Natural killer cell (primary cell): ENCODE measurements at regions not wholly inside any gene's neighbourhood (a gene's known extent, or its start where the extent isn't known, plus 50 kb on each side); places are given as distances from the start of the nearest gene placed in this dataset.

Source experiments
- ATAC-seq, 3 donors: fragments of 150-1000 bp in 2 of 3; fragments of 200-7000 bp in 1 of 3; cut with Tn5 transposase; 1 replicate in 1 of 3; 2 replicates in 2 of 3; pipeline ENCODE4 v1.10.0; 2021; ENCODE audit warnings: mild to moderate bottlenecking in 2 of 3, moderate library complexity in 2 of 3
- DNase-seq, 2 donors: peaks; one replicate each; pipeline versions ENCODE4 v3.0.0 to v3.0.0-alpha.2; 2013 to 2021; ENCODE audit warnings: mixed read lengths in 1 of 2
- H3K27ac ChIP-seq: one replicate; pipeline ENCODE4 v1.5.1; 2013; ENCODE audit warnings: mild to moderate bottlenecking, low read length
- H3K27me3 ChIP-seq: one replicate; pipeline ENCODE4 v1.6.1; 2013; ENCODE audit warnings: low read length; ENCODE audit not compliant: control insufficient read depth, insufficient read depth
- H3K36me3 ChIP-seq: one replicate; pipeline ENCODE4 v1.6.1; 2013; ENCODE audit warnings: low read length; ENCODE audit not compliant: control insufficient read depth, insufficient read depth
- H3K4me1 ChIP-seq: one replicate; pipeline ENCODE4 v1.6.1; 2013; ENCODE audit warnings: low read length; ENCODE audit not compliant: control insufficient read depth, insufficient read depth
- H3K4me3 ChIP-seq: one replicate; pipeline ENCODE4 v1.5.1; 2013; ENCODE audit warnings: low read length
- H3K9me3 ChIP-seq: one replicate; pipeline ENCODE4 v1.6.1; 2013; ENCODE audit warnings: low read length; ENCODE audit not compliant: control insufficient read depth, insufficient read depth
- H3K27ac Mint-ChIP-seq, 2 donors: one replicate each; pipeline ENCODE4 v1.8.0; 2022; ENCODE audit warnings: mild to moderate bottlenecking in 2 of 2, mixed read lengths in 2 of 2, moderate library complexity in 1 of 2
- H3K27me3 Mint-ChIP-seq, 2 donors: one replicate each; pipeline ENCODE4 v1.8.0; 2022; ENCODE audit warnings: low read depth in 2 of 2, mixed read lengths in 2 of 2
- H3K36me3 Mint-ChIP-seq: one replicate; pipeline ENCODE4 v1.8.0; 2022; ENCODE audit warnings: mixed read lengths
- H3K4me1 Mint-ChIP-seq, 2 donors: one replicate each; pipeline ENCODE4 v1.8.0; 2022; ENCODE audit warnings: mixed read lengths in 2 of 2
- H3K4me3 Mint-ChIP-seq: one replicate; pipeline ENCODE4 v1.8.0; 2022; ENCODE audit warnings: mild to moderate bottlenecking, moderate library complexity, mixed read lengths
- H3K9me3 Mint-ChIP-seq, 2 donors: one replicate each; pipeline ENCODE4 v1.8.0; 2022; ENCODE audit warnings: mixed read lengths in 2 of 2
- WGBS: methylation state at CpG from one replicate; pipeline ENCODE4 v1.1.7; 2013; ENCODE audit warnings: missing lambda C conversion rate; ENCODE audit not compliant: insufficient coverage; 5-methylcytosine and 5-hydroxymethylcytosine counted together
- intact Hi-C: fragments of 100-400 bp; cut with micrococcal nuclease; formaldehyde crosslinking; loops from one replicate; pipeline ENCODE4 v1.14.2; 2022
- TF ChIP-seq, protein P1 (sequence below): fragments of 200-600 bp; IDR thresholded peaks from one replicate; pipeline ENCODE4 v1.8.0; 2022; ENCODE audit warnings: antibody characterized with exemption

DNA sequence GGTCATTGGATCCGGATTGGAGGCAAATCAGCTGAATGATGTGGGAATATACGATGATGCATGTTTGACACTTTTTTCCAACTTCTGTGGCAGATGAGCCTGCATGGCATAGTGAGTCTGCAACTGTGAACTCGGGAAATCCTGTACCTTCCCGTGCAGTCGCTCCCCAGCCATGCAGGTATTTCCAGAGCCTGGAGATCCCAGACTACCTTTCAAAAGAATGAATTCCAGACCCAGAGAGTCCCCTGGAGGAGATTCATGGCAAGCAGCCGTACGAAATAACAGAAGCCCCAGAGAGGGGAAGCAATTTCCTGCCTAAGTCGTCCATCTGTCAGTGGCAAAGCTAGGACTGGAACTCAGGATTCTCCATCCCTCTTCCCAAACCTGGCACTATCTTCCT is 75.7 kb upstream of the FAM20A start:
- Mint-ChIP-seq H3K27me3 (peaks cover 13 to 18% of the 10 kb centered on the region in 2 donors), H3K9me3 (no peaks in the 10 kb centered on the region), H3K4me1 (no peaks in the 10 kb centered on the region), H3K36me3 (no peaks in the 10 kb centered on the region), H3K4me3 (no peak overlapping the region), H3K27ac (no peak overlapping the region)
- H3K36me3 ChIP-seq = no peaks in the 10 kb centered on the region
- 78% methylated on average over 8 of the region's 8 CpGs for WGBS
- H3K4me1 ChIP-seq = no peaks in the 10 kb centered on the region
- no peak for ATAC-seq
- no peaks in the 10 kb centered on the region for H3K27me3 ChIP-seq
- no peak for DNase-seq
- intact Hi-C loops = no loop called here
- H3K9me3 ChIP-seq = no peaks in the 10 kb centered on the region
- no peak overlapping the region for H3K27ac ChIP-seq
- no peak overlapping the region for H3K4me3 ChIP-seq
- TF ChIP-seq, protein P1, sequence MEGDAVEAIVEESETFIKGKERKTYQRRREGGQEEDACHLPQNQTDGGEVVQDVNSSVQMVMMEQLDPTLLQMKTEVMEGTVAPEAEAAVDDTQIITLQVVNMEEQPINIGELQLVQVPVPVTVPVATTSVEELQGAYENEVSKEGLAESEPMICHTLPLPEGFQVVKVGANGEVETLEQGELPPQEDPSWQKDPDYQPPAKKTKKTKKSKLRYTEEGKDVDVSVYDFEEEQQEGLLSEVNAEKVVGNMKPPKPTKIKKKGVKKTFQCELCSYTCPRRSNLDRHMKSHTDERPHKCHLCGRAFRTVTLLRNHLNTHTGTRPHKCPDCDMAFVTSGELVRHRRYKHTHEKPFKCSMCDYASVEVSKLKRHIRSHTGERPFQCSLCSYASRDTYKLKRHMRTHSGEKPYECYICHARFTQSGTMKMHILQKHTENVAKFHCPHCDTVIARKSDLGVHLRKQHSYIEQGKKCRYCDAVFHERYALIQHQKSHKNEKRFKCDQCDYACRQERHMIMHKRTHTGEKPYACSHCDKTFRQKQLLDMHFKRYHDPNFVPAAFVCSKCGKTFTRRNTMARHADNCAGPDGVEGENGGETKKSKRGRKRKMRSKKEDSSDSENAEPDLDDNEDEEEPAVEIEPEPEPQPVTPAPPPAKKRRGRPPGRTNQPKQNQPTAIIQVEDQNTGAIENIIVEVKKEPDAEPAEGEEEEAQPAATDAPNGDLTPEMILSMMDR = no peak

DNA sequence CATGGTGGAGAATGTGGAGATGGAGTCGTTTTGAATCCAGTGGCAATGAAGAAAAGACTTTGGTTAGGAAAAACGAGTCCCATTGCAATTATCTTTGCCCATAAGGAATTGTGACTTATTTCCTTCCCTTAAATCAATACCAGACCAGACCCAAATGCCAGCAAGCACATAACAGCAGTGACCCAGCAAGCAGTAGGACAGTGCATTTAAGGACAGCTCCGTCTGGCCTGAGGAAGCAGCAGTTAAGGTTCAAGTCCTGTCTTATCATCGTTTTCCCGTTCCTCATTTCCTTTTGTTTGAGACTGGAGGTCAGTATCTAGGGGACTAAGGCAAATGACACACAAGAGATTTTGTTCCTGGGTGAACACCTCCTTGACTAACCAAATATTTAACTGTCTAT is 74.6 kb upstream of the FAM20A start:
- TF ChIP-seq, protein P1 = no peak
- DNase-seq (no peak), ATAC-seq (no peak)
- Mint-ChIP-seq H3K36me3 (no peaks in the 10 kb centered on the region), H3K4me1 (no peaks in the 10 kb centered on the region), H3K27me3 (peaks cover 19 to 21% of the 10 kb centered on the region in 2 donors), H3K9me3 (no peaks in the 10 kb centered on the region), H3K4me3 (no peak overlapping the region), H3K27ac (no peak overlapping the region)
- WGBS = 63% methylated on average over 5 of the region's 5 CpGs
- H3K27me3 ChIP-seq = no peaks in the 10 kb centered on the region
- H3K9me3 ChIP-seq = no peaks in the 10 kb centered on the region
- no peak overlapping the region for H3K4me3 ChIP-seq
- no peaks in the 10 kb centered on the region for H3K36me3 ChIP-seq
- H3K27ac ChIP-seq = no peak overlapping the region
- intact Hi-C loops = no loop called here
- H3K4me1 ChIP-seq = no peaks in the 10 kb centered on the region

DNA sequence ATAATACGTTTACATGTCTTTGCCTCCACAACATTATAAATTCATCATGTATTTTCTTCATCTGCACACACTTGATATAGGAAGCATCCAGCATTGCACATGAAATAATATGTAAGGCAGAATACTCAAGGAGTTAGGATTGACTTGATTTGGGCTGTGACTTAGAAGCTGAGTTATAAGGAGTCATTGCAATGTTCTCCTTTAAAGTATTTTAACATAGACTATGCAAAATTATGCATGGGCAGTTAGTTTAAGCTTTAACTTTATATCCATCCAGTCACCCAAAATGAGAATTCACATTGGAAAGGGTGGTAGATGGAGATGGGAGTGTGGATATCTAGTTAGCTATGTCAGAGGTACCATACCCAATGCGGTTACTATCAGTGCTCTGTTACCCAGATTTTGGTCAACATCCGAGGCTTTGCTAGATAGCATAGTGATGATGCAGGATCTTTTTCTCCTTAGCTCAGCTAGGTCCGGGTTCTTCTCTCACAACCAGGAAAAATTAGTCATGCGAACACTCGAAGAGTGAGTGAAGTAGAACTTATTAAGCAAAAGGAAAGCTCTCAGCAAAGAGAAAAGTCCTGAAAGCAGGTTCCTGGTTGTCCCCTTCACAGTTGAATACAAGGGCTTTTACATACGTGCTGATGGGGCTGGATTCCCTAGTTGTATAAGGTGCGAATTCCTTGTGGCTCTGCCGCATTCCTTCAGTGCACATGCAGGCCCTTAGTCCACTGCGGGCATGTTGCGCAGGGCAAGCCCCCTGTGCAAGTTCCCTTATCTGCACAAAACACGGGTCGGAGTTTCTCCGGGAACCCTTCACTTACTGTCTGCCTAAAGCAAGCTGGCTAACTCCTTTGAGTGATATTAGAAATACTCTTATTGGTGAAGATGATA is 73.1 kb upstream of the FAM20A start:
- Histone ChIP-seq H3K27ac (no peak overlapping the region), H3K36me3 (no peaks in the 10 kb centered on the region), H3K27me3 (no peaks in the 10 kb centered on the region), H3K4me3 (no peak overlapping the region), H3K4me1 (no peaks in the 10 kb centered on the region), H3K9me3 (no peaks in the 10 kb centered on the region)
- 85% methylated on average over 14 of the region's 14 CpGs for WGBS
- ATAC-seq = no peak
- no peak overlapping the region for H3K4me3 Mint-ChIP-seq
- peaks cover 23 to 27% of the 10 kb centered on the region in 2 donors for H3K27me3 Mint-ChIP-seq
- intact Hi-C loops = no loop called here
- no peaks in the 10 kb centered on the region for H3K36me3 Mint-ChIP-seq
- TF ChIP-seq, protein P1 = no peak
- no peak for DNase-seq
- H3K27ac Mint-ChIP-seq = no peak overlapping the region
- H3K9me3 Mint-ChIP-seq = no peaks in the 10 kb centered on the region
- H3K4me1 Mint-ChIP-seq = no peaks in the 10 kb centered on the region
